Caco-2 (cell line): ENCODE measurements at regions not wholly inside any gene's neighbourhood (a gene's known extent, or its start where the extent isn't known, plus 50 kb on each side); places are given as distances from the start of the nearest gene placed in this dataset.

Source experiments
- BruUV-seq: library from RNA; stranded (reverse); fragments of 400-500 nt; replicated peaks from 2 replicates; lab custom pipeline; 2021; lab: Mats Ljungman, UMichigan
- CTCF ChIA-PET: fragments of 300-600 bp; sonication (Branson Sonifier 250); formaldehyde crosslinking; loops from one replicate; lab custom pipeline; 2022; ENCODE audit warnings: antibody characterized with exemption; lab: Charles Lee
- POLR2A ChIA-PET: fragments of 300-600 bp; sonication (Branson Sonifier 250); formaldehyde crosslinking; loops from one replicate; lab custom pipeline; 2022; ENCODE audit warnings: antibody characterized with exemption; lab: Charles Lee
- DNase-seq, 2 experiments: peaks; one replicate each; pipeline versions ENCODE4 v3.0.0 to v3.0.0-alpha.2; 2020 to 2022
- H3K27me3 ChIP-seq: replicated peaks from 2 replicates; pipeline ENCODE4 v1.6.0; 2011; ENCODE audit warnings: low read length; ENCODE audit not compliant: control insufficient read depth, insufficient read depth
- H3K36me3 ChIP-seq: 2 replicates; pipeline ENCODE4 v1.5.1; 2011; ENCODE audit warnings: low read length; ENCODE audit not compliant: control insufficient read depth, insufficient read depth
- H3K4me1 ChIP-seq: fragments of 250-450 bp; sonication (Bioruptor Pico); 2 replicates; pipeline ENCODE4 v1.5.1; 2020; ENCODE audit warnings: mild to moderate bottlenecking
- H3K4me3 ChIP-seq: 2 replicates; pipeline ENCODE4 v1.5.1; 2011; ENCODE audit warnings: low read depth, mild to moderate bottlenecking, control low read depth, low read length
- H3K9me3 ChIP-seq: fragments of 250-450 bp; sonication (Bioruptor Pico); 2 replicates; pipeline ENCODE4 v1.5.1; 2020; ENCODE audit warnings: mild to moderate bottlenecking, moderate library complexity
- H3K27ac Mint-ChIP-seq: one replicate; pipeline ENCODE4 v1.8.0; 2022; ENCODE audit warnings: mixed read lengths; ENCODE audit not compliant: unreplicated experiment
- H3K27me3 Mint-ChIP-seq: one replicate; pipeline ENCODE4 v1.8.0; 2022; ENCODE audit warnings: mixed read lengths; ENCODE audit not compliant: insufficient read depth, unreplicated experiment
- H3K36me3 Mint-ChIP-seq: one replicate; pipeline ENCODE4 v1.8.0; 2022; ENCODE audit warnings: mild to moderate bottlenecking, mixed read lengths; ENCODE audit not compliant: insufficient read depth, unreplicated experiment
- H3K4me1 Mint-ChIP-seq: one replicate; pipeline ENCODE4 v1.8.0; 2022; ENCODE audit warnings: low read depth, mixed read lengths; ENCODE audit not compliant: unreplicated experiment
- H3K4me3 Mint-ChIP-seq: one replicate; pipeline ENCODE4 v1.8.0; 2022; ENCODE audit warnings: mild to moderate bottlenecking, moderate library complexity, mixed read lengths; ENCODE audit not compliant: unreplicated experiment
- H3K9me3 Mint-ChIP-seq: one replicate; pipeline ENCODE4 v1.8.0; 2022; ENCODE audit warnings: mixed read lengths; ENCODE audit not compliant: unreplicated experiment
- CTCF ChIP-seq, 2 experiments: fragments of 200-600 bp in 1 of 2; IDR thresholded peaks; 1 replicate in 1 of 2; 2 replicates in 1 of 2; pipeline versions ENCODE4 v1.5.1 to v1.8.0; 2011 to 2022; ENCODE audit warnings: antibody characterized with exemption in 1 of 2, control low read depth in 1 of 2, inconsistent platforms in 1 of 2, low read depth in 1 of 2, low read length in 1 of 2, mild to moderate bottlenecking in 1 of 2, moderate library complexity in 1 of 2; ENCODE audit not compliant: insufficient read depth in 1 of 2, severe bottlenecking in 1 of 2, unreplicated experiment in 1 of 2
- intact Hi-C: fragments of 100-400 bp; cut with micrococcal nuclease; formaldehyde crosslinking; loops from one replicate; pipeline ENCODE4 v1.10.0; 2022; ENCODE audit not compliant: unreplicated experiment

- peaks cover 13% of the 10 kb centered on the region for H3K27me3 Mint-ChIP-seq
- H3K9me3 ChIP-seq, result 0 out of 2 replicates have a peak, but pooled peaks cover 5% of the 10 kb centered on the region
- H3K4me3 Mint-ChIP-seq, result no peak overlapping the region
- CTCF ChIA-PET, result no interaction called here
- H3K9me3 Mint-ChIP-seq, result no peaks in the 10 kb centered on the region
- no peak for TF ChIP-seq CTCF (IDR thresholded peaks at IDR 0.05; ENCODE audit: insufficient read depth in 1 of 2, low read depth in 1 of 2, low read length in 1 of 2, severe bottlenecking in 1 of 2, unreplicated experiment in 1 of 2)
- no peak overlapping the region for H3K4me3 ChIP-seq
- no peak for DNase-seq
- no peaks in the 10 kb centered on the region for H3K36me3 ChIP-seq
- no peaks in the 10 kb centered on the region; the same call in 1 of the 2 replicates for H3K27me3 ChIP-seq
- H3K4me1 ChIP-seq, result no peaks in the 10 kb centered on the region
- intact Hi-C loops, result no loop called here
- no peak overlapping the region for H3K27ac Mint-ChIP-seq
- POLR2A ChIA-PET, result no interaction called here
- no TSS peak for BruUV-seq
- H3K4me1 Mint-ChIP-seq, result no peaks in the 10 kb centered on the region
- H3K36me3 Mint-ChIP-seq, result no peaks in the 10 kb centered on the region
Measured at GRCh38 chr10:20608503-20608902, 288.6 kb downstream of the NEBL start.

GRCh38 chr10:20606985-20607384, 290.1 kb downstream of the NEBL start:
- Mint-ChIP-seq H3K27me3 (peaks cover 16% of the 10 kb centered on the region), H3K36me3 (no peaks in the 10 kb centered on the region), H3K4me1 (no peaks in the 10 kb centered on the region), H3K4me3 (no peak overlapping the region), H3K9me3 (no peaks in the 10 kb centered on the region), H3K27ac (no peak overlapping the region)
- 0 out of 2 replicates have a peak, but pooled peaks cover 5% of the 10 kb centered on the region for H3K9me3 ChIP-seq
- DNase-seq, result no peak
- H3K27me3 ChIP-seq, result no peaks in the 10 kb centered on the region; the same call in 1 of the 2 replicates
- H3K36me3 ChIP-seq, result no peaks in the 10 kb centered on the region
- CTCF ChIA-PET, result no interaction called here
- BruUV-seq, result no TSS peak
- H3K4me1 ChIP-seq, result no peaks in the 10 kb centered on the region
- POLR2A ChIA-PET, result no interaction called here
- H3K4me3 ChIP-seq, result no peak overlapping the region
- intact Hi-C loops, result no loop called here
- no peak for TF ChIP-seq CTCF (IDR thresholded peaks at IDR 0.05; ENCODE audit: insufficient read depth in 1 of 2, low read depth in 1 of 2, low read length in 1 of 2, severe bottlenecking in 1 of 2, unreplicated experiment in 1 of 2)

GRCh38 chr10:20601941-20602461, 295.1 kb downstream of the NEBL start:
- no peak for DNase-seq
- H3K4me3 Mint-ChIP-seq, result no peak overlapping the region
- Histone ChIP-seq H3K9me3 (0 out of 2 replicates have a peak, but pooled peaks cover 5% of the 10 kb centered on the region), H3K36me3 (no peaks in the 10 kb centered on the region), H3K27me3 (no peaks in the 10 kb centered on the region), H3K4me3 (no peak overlapping the region), H3K4me1 (no peaks in the 10 kb centered on the region)
- no peaks in the 10 kb centered on the region for H3K4me1 Mint-ChIP-seq
- peaks cover 12% of the 10 kb centered on the region for H3K27me3 Mint-ChIP-seq
- H3K36me3 Mint-ChIP-seq, result no peaks in the 10 kb centered on the region
- ChIA-PET CTCF (no interaction called here), POLR2A (no interaction called here)
- no TSS peak for BruUV-seq
- H3K27ac Mint-ChIP-seq, result no peak overlapping the region
- no peak for TF ChIP-seq CTCF (IDR thresholded peaks at IDR 0.05; ENCODE audit: insufficient read depth in 1 of 2, low read depth in 1 of 2, low read length in 1 of 2, severe bottlenecking in 1 of 2, unreplicated experiment in 1 of 2)
- H3K9me3 Mint-ChIP-seq, result no peaks in the 10 kb centered on the region
- intact Hi-C loops, result no loop called here
